LoVo (cell line): ENCODE measurements at regions not wholly inside any gene's neighbourhood (a gene's known extent, or its start where the extent isn't known, plus 50 kb on each side); places are given as distances from the start of the nearest gene placed in this dataset.
A peak's percentile ranks its signal among the peaks of the same experiment; 100 is the strongest.

Source experiments
- DNase-seq: peaks from one replicate; pipeline ENCODE4 v3.0.0-alpha.2; 2016; ENCODE audit warnings: low spot score

GRCh38 chr3:124246376-124246775, 254.5 kb upstream of the ROPN1 start:
- no peak for DNase-seq

- peak; percentile 14 for DNase-seq
Observed at GRCh38 chr3:124246949-124247348, 255.0 kb upstream of the ROPN1 start.

- DNase-seq, result peak; percentile 20
Observed at GRCh38 chr3:124248471-124249028, 256.6 kb upstream of the ROPN1 start.

- DNase-seq, result no peak
Observed at GRCh38 chr3:124249038-124249437, 257.1 kb upstream of the ROPN1 start.

- DNase-seq, result no peak
Observed at GRCh38 chr3:124250053-124250452, 258.1 kb upstream of the ROPN1 start.

GRCh38 chr3:124256156-124256555, 264.2 kb upstream of the ROPN1 start:
- no peak for DNase-seq

- no peak for DNase-seq
Observed at GRCh38 chr3:124256599-124256998, 264.7 kb upstream of the ROPN1 start.

- DNase-seq, result no peak
Observed at GRCh38 chr3:124257336-124257864, 265.5 kb upstream of the ROPN1 start.

- no peak for DNase-seq
Observed at GRCh38 chr3:124258057-124258500, 266.2 kb upstream of the ROPN1 start.

- no peak for DNase-seq
Observed at GRCh38 chr3:124260206-124260915, 268.4 kb upstream of the ROPN1 start.

- no peak for DNase-seq
Observed at GRCh38 chr3:124261306-124261705, 269.4 kb upstream of the ROPN1 start.

- DNase-seq, result no peak
Observed at GRCh38 chr3:124263168-124263567, 271.2 kb upstream of the ROPN1 start.

GRCh38 chr3:124264346-124264745, 272.4 kb upstream of the ROPN1 start:
- DNase-seq, result no peak

GRCh38 chr3:124266487-124266886, 274.6 kb upstream of the ROPN1 start:
- no peak for DNase-seq

- DNase-seq, result no peak
Observed at GRCh38 chr3:124267406-124267805, 275.5 kb upstream of the ROPN1 start.

- no peak for DNase-seq
Observed at GRCh38 chr3:124268355-124268754, 276.4 kb upstream of the ROPN1 start.

- no peak for DNase-seq
Observed at GRCh38 chr3:124269619-124270018, 277.7 kb upstream of the ROPN1 start.

- DNase-seq, result no peak
Observed at GRCh38 chr3:124272605-124273151, 280.8 kb upstream of the ROPN1 start.

GRCh38 chr3:124273651-124274050, 281.7 kb upstream of the ROPN1 start:
- DNase-seq, result no peak

GRCh38 chr3:124274051-124274450, 282.1 kb upstream of the ROPN1 start:
- no peak for DNase-seq

GRCh38 chr3:124275412-124275811, 283.5 kb upstream of the ROPN1 start:
- no peak for DNase-seq

GRCh38 chr3:124276133-124276532, 284.2 kb upstream of the ROPN1 start:
- DNase-seq, result no peak

GRCh38 chr3:124276539-124277143, 284.7 kb upstream of the ROPN1 start:
- DNase-seq, result no peak
